Activated B cell treated with CpG ODN at 0.5 μM for 24 hours (primary cell): ENCODE measurements at regions not wholly inside any gene's neighbourhood (a gene's known extent, or its start where the extent isn't known, plus 50 kb on each side); places are given as distances from the start of the nearest gene placed in this dataset.

Experiments
- ATAC-seq: fragments of 200-7000 bp; cut with Tn5 transposase; one replicate; pipeline ENCODE4 v1.10.0; 2021; ENCODE audit warnings: low read depth, mild to moderate bottlenecking, moderate library complexity
- CTCF ChIA-PET: fragments of 350-600 bp; sonication (Branson Sonifier 250); formaldehyde crosslinking; loops from one replicate; lab custom pipeline; 2021; ENCODE audit warnings: antibody characterized with exemption; lab: Charles Lee
- POLR2A ChIA-PET: fragments of 350-600 bp; sonication (Branson Sonifier 250); formaldehyde crosslinking; loops from one replicate; lab custom pipeline; 2021; ENCODE audit warnings: antibody characterized with exemption; lab: Charles Lee
- DNase-seq: peaks from one replicate; pipeline ENCODE4 v3.0.0; 2022
- H3K27ac Mint-ChIP-seq: one replicate; pipeline ENCODE4 v1.8.0; 2020; ENCODE audit warnings: mixed read lengths
- H3K27me3 Mint-ChIP-seq: one replicate; pipeline ENCODE4 v1.8.0; 2021; ENCODE audit warnings: mixed read lengths
- H3K36me3 Mint-ChIP-seq: one replicate; pipeline ENCODE4 v1.8.0; 2021; ENCODE audit warnings: low read depth, mixed read lengths
- H3K4me1 Mint-ChIP-seq: one replicate; pipeline ENCODE4 v1.8.0; 2021; ENCODE audit warnings: mixed read lengths
- H3K4me3 Mint-ChIP-seq: one replicate; pipeline ENCODE4 v1.8.0; 2020; ENCODE audit warnings: mild to moderate bottlenecking, mixed read lengths
- H3K9me3 Mint-ChIP-seq: one replicate; pipeline ENCODE4 v1.8.0; 2020; ENCODE audit warnings: mixed read lengths
- CTCF ChIP-seq: fragments of 200-600 bp; IDR thresholded peaks from one replicate; pipeline ENCODE4 v1.8.0; 2022; ENCODE audit warnings: antibody characterized with exemption, mild to moderate bottlenecking
- intact Hi-C: fragments of 100-400 bp; cut with micrococcal nuclease; formaldehyde crosslinking; loops from one replicate; pipeline ENCODE4 v1.15.1; 2024

- H3K4me1 Mint-ChIP-seq: peaks cover 30% of the 10 kb centered on the region
- ChIA-PET CTCF (no interaction called here), POLR2A (no interaction called here)
- H3K36me3 Mint-ChIP-seq: no peaks in the 10 kb centered on the region
- peaks cover 2% of the 10 kb centered on the region for H3K9me3 Mint-ChIP-seq
- ATAC-seq (no peak), DNase-seq (no peak)
- no peak overlapping the region for H3K27ac Mint-ChIP-seq
- no peaks in the 10 kb centered on the region for H3K27me3 Mint-ChIP-seq
- no peak overlapping the region for H3K4me3 Mint-ChIP-seq
- intact Hi-C loops: no loop called here
- no peak for TF ChIP-seq CTCF
These were observed 252.7 kb downstream of the ZEB2 start for GRCh38 chr2:144267239-144267638.

- H3K27ac Mint-ChIP-seq: no peak overlapping the region
These were observed 254.3 kb downstream of the ZEB2 start for GRCh38 chr2:144265654-144266053.

GRCh38 chr2:144261966-144262365, 258.0 kb downstream of the ZEB2 start:
- H3K4me1 Mint-ChIP-seq: peaks cover 16% of the 10 kb centered on the region
- DNase-seq (no peak), ATAC-seq (no peak)
- ChIA-PET CTCF (no interaction called here), POLR2A (no interaction called here)
- peaks cover 9% of the 10 kb centered on the region for H3K9me3 Mint-ChIP-seq
- intact Hi-C loops: no loop called here
- no peak overlapping the region for H3K27ac Mint-ChIP-seq
- H3K27me3 Mint-ChIP-seq: no peaks in the 10 kb centered on the region
- TF ChIP-seq CTCF: no peak
- no peak overlapping the region for H3K4me3 Mint-ChIP-seq
- peaks cover 12% of the 10 kb centered on the region for H3K36me3 Mint-ChIP-seq

More at GRCh38 chr2:144265654-144266053, 254.3 kb downstream of the ZEB2 start:
- no peaks in the 10 kb centered on the region for H3K36me3 Mint-ChIP-seq
- no peak for TF ChIP-seq CTCF
- no peak overlapping the region for H3K4me3 Mint-ChIP-seq
- DNase-seq (no peak), ATAC-seq (no peak)
- ChIA-PET POLR2A (no interaction called here), CTCF (no interaction called here)
- intact Hi-C loops: no loop called here
- no peaks in the 10 kb centered on the region for H3K27me3 Mint-ChIP-seq
- H3K9me3 Mint-ChIP-seq: peaks cover 2% of the 10 kb centered on the region
- peaks cover 26% of the 10 kb centered on the region for H3K4me1 Mint-ChIP-seq

- Mint-ChIP-seq H3K4me1 (peaks cover 15% of the 10 kb centered on the region), H3K27ac (no peak overlapping the region), H3K36me3 (peaks cover 12% of the 10 kb centered on the region), H3K9me3 (peaks cover 9% of the 10 kb centered on the region), H3K27me3 (no peaks in the 10 kb centered on the region), H3K4me3 (no peak overlapping the region)
- no peak for DNase-seq
- TF ChIP-seq CTCF: no peak
- intact Hi-C loops: no loop called here
- CTCF ChIA-PET: no interaction called here
- no peak for ATAC-seq
- POLR2A ChIA-PET: no interaction called here
These were observed 258.6 kb downstream of the ZEB2 start for GRCh38 chr2:144261336-144261735.

- POLR2A ChIA-PET: no interaction called here
- Mint-ChIP-seq H3K4me3 (no peak overlapping the region), H3K27ac (no peak overlapping the region), H3K4me1 (peaks cover 11% of the 10 kb centered on the region), H3K9me3 (peaks cover 16% of the 10 kb centered on the region), H3K36me3 (peaks cover 24% of the 10 kb centered on the region), H3K27me3 (no peaks in the 10 kb centered on the region)
- DNase-seq (no peak), ATAC-seq (no peak)
- TF ChIP-seq CTCF: no peak
- CTCF ChIA-PET: interaction anchor here (0.7 kb wide), 1 partner anchor 1157 kb away, joined by 4 read pairs; no protein-coding TSS in a partner anchor
- intact Hi-C loops: no loop called here
These were observed 260.6 kb downstream of the ZEB2 start for GRCh38 chr2:144259332-144259731.
